ENCODE measurements at regions not wholly inside any gene's neighbourhood (a gene's known extent, or its start where the extent isn't known, plus 50 kb on each side); places are given as distances from the start of the nearest gene placed in this dataset.

GRCh38 chr7:152922318-152923081, 162.9 kb downstream of the ACTR3B start:
- Histone ChIP-seq H3K4me1 (no peaks in the 10 kb centered on the region), H3K27me3 (peaks cover 24% of the 10 kb centered on the region), H3K36me3 (no peaks in the 10 kb centered on the region), H3K9me3 (no peaks in the 10 kb centered on the region; the same call in 1 of the 2 replicates), H3K4me3 (ENCODE audit: low read depth, low read length) (no peak overlapping the region)
- DNase-seq, result no peak
- no peak for TF ChIP-seq CTCF (IDR thresholded peaks at IDR 0.05; ENCODE audit: low read depth, low read length)

- no peak for DNase-seq
- no peak overlapping the region for H3K4me3 ChIP-seq (ENCODE audit: low read depth, low read length)
- no peak for TF ChIP-seq CTCF (IDR thresholded peaks at IDR 0.05; ENCODE audit: low read depth, low read length)
- H3K27me3 ChIP-seq, result peaks cover 24% of the 10 kb centered on the region
- H3K36me3 ChIP-seq, result no peaks in the 10 kb centered on the region
- H3K4me1 ChIP-seq, result no peaks in the 10 kb centered on the region
- no peaks in the 10 kb centered on the region; the same call in 1 of the 2 replicates for H3K9me3 ChIP-seq
These were observed 164.2 kb downstream of the ACTR3B start for GRCh38 chr7:152923711-152924110.

- no peak for TF ChIP-seq CTCF (IDR thresholded peaks at IDR 0.05; ENCODE audit: low read depth, low read length)
- Histone ChIP-seq H3K27me3 (peaks cover 24% of the 10 kb centered on the region), H3K4me1 (no peaks in the 10 kb centered on the region), H3K9me3 (no peaks in the 10 kb centered on the region; the same call in 1 of the 2 replicates), H3K36me3 (no peaks in the 10 kb centered on the region), H3K4me3 (ENCODE audit: low read depth, low read length) (no peak overlapping the region)
- no peak for DNase-seq
These were observed 164.7 kb downstream of the ACTR3B start for GRCh38 chr7:152924238-152924637.

- no peak for DNase-seq
- no peaks in the 10 kb centered on the region for H3K4me1 ChIP-seq
- H3K9me3 ChIP-seq, result no peaks in the 10 kb centered on the region; the same call in 1 of the 2 replicates
- H3K27me3 ChIP-seq, result peaks cover 24% of the 10 kb centered on the region
- no peak overlapping the region for H3K4me3 ChIP-seq (ENCODE audit: low read depth, low read length)
- no peaks in the 10 kb centered on the region for H3K36me3 ChIP-seq
- no peak for TF ChIP-seq CTCF (IDR thresholded peaks at IDR 0.05; ENCODE audit: low read depth, low read length)
These were observed 165.4 kb downstream of the ACTR3B start for GRCh38 chr7:152924826-152925411.

- H3K27me3 ChIP-seq, result peaks cover 24% of the 10 kb centered on the region
- no peaks in the 10 kb centered on the region for H3K4me1 ChIP-seq
- peak overlapping the region; percentile 20 for H3K4me3 ChIP-seq (ENCODE audit: low read depth, low read length)
- no peaks in the 10 kb centered on the region; the same call in 1 of the 2 replicates for H3K9me3 ChIP-seq
- DNase-seq, result peak; percentile 38
- no peaks in the 10 kb centered on the region for H3K36me3 ChIP-seq
- TF ChIP-seq CTCF (IDR thresholded peaks at IDR 0.05; ENCODE audit: low read depth, low read length), result no peak
These were observed 166.0 kb downstream of the ACTR3B start for GRCh38 chr7:152925412-152926147.
